Progenitor cell of endocrine pancreas (in vitro differentiated cells): ENCODE measurements at regions not wholly inside any gene's neighbourhood (a gene's known extent, or its start where the extent isn't known, plus 50 kb on each side); places are given as distances from the start of the nearest gene placed in this dataset.
"Not testable (repeated sequence)": the region's sequence is repeated elsewhere in the genome, so short reads cannot be mapped to it uniquely, and the experiment has no call there.

ENCODE experiments used
- DNase-seq: peaks from one replicate; pipeline ENCODE4 v3.0.0; 2021; ENCODE audit warnings: low spot score; ENCODE audit not compliant: unreplicated experiment
- H3K27ac Mint-ChIP-seq: 2 replicates; pipeline ENCODE4 v1.8.0; 2021; ENCODE audit warnings: mild to moderate bottlenecking, moderate library complexity, mixed read lengths
- H3K27me3 Mint-ChIP-seq: 2 replicates; pipeline ENCODE4 v1.8.0; 2021; ENCODE audit warnings: mixed read lengths
- H3K36me3 Mint-ChIP-seq: 2 replicates; pipeline ENCODE4 v1.8.0; 2022; ENCODE audit warnings: mixed read lengths; ENCODE audit not compliant: insufficient read depth
- H3K4me1 Mint-ChIP-seq: 2 replicates; pipeline ENCODE4 v1.8.0; 2021; ENCODE audit warnings: low read depth, mixed read lengths
- H3K4me3 Mint-ChIP-seq: 2 replicates; pipeline ENCODE4 v1.8.0; 2021; ENCODE audit warnings: low read depth, mild to moderate bottlenecking, moderate library complexity, mixed read lengths
- H3K9me3 Mint-ChIP-seq: 2 replicates; pipeline ENCODE4 v1.8.0; 2021; ENCODE audit warnings: low read depth, mixed read lengths
- TF ChIP-seq, protein P1 (sequence below): fragments of 200-600 bp; sonication (generic); IDR thresholded peaks from one replicate; pipeline ENCODE4 v1.5.0; 2021; ENCODE audit warnings: antibody characterized with exemption, mild to moderate bottlenecking; ENCODE audit not compliant: unreplicated experiment

DNA sequence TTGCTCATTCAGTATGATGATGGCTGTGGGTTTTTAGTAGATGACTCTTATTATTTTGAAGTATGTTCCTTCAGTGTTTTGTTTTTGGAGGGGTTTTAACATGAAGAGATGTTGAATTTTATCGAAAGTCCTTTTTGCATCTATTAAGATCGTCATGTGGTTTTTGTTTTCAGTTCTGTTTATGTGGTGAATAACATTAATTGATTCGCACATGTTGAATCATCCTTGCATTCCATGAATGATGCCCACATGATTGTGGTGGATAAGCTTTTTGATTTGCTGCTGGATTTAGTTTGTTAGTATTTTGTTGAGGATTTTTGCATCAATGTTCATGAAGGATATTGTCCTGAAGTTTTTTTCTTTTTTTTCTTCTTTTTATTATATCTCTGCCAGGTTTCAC lies 347.4 kb upstream of the EPHA5 start:
- H3K36me3 Mint-ChIP-seq: peaks cover 9% of the 10 kb centered on the region
- no peak for DNase-seq
- H3K4me3 Mint-ChIP-seq: no peak overlapping the region
- no peak overlapping the region for H3K27ac Mint-ChIP-seq
- H3K27me3 Mint-ChIP-seq: no peaks in the 10 kb centered on the region
- TF ChIP-seq, protein P1, sequence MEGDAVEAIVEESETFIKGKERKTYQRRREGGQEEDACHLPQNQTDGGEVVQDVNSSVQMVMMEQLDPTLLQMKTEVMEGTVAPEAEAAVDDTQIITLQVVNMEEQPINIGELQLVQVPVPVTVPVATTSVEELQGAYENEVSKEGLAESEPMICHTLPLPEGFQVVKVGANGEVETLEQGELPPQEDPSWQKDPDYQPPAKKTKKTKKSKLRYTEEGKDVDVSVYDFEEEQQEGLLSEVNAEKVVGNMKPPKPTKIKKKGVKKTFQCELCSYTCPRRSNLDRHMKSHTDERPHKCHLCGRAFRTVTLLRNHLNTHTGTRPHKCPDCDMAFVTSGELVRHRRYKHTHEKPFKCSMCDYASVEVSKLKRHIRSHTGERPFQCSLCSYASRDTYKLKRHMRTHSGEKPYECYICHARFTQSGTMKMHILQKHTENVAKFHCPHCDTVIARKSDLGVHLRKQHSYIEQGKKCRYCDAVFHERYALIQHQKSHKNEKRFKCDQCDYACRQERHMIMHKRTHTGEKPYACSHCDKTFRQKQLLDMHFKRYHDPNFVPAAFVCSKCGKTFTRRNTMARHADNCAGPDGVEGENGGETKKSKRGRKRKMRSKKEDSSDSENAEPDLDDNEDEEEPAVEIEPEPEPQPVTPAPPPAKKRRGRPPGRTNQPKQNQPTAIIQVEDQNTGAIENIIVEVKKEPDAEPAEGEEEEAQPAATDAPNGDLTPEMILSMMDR: no peak
- no peaks in the 10 kb centered on the region for H3K4me1 Mint-ChIP-seq
- H3K9me3 Mint-ChIP-seq: peaks cover 30% of the 10 kb centered on the region

DNA sequence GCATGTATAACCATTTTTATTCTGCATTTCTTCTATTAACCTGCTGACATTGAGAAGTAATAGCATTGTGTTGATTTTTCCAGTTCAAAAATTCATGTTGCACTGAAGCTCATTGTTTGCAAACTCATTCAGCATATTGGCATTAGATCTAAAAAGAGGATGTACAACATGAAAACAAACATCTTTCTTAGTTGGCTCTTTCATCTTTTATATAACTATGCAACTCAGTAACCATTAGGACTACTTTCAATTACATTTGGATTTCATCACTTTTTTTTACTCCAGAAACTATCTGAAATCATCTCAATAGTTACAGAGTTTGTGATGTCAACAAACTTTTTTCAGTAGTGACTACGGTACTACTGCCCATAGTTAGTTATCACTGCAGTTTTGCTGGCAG lies 346.0 kb upstream of the EPHA5 start:
- no peaks in the 10 kb centered on the region for H3K27me3 Mint-ChIP-seq
- peaks cover 9% of the 10 kb centered on the region for H3K36me3 Mint-ChIP-seq
- H3K9me3 Mint-ChIP-seq: peaks cover 33% of the 10 kb centered on the region
- no peak overlapping the region for H3K27ac Mint-ChIP-seq
- no peak for DNase-seq
- H3K4me1 Mint-ChIP-seq: no peaks in the 10 kb centered on the region
- TF ChIP-seq, protein P1: no peak
- no peak overlapping the region for H3K4me3 Mint-ChIP-seq

- TF ChIP-seq, protein P1: no peak
- Mint-ChIP-seq H3K4me3 (no peak overlapping the region), H3K27me3 (no peaks in the 10 kb centered on the region), H3K4me1 (no peaks in the 10 kb centered on the region), H3K27ac (no peak overlapping the region), H3K36me3 (peaks cover 9% of the 10 kb centered on the region), H3K9me3 (peaks cover 37% of the 10 kb centered on the region)
- DNase-seq: no peak
Measured at GRCh38 chr4:66014146-66014765, 344.0 kb upstream of the EPHA5 start.

DNA sequence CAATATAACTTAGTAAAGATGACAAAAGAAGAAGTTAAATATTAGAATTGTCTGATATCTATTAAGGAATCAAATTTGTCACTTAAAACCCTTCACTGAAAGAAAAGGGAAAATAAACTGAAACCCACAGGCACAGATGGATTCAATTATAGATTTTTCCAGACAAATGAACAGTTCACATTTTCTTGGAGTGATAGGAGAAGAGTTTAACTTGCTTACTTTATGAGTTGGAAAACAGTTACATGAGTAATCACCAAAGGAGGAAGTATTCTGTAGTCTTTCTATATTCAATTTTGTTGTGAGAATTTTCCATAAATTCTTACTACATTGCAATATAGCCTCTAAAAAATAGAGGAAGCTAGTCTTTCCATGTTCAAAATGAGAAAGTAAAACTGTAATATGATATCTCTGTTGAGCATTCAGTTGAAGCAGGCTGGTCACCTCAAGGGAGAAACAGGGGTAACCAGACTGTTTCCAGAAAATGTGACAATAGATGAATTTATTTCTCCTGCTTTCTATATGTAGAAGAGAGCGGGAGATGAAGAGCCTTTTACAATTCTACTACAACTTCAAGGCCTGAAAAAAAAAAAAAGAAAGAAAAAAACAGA lies 330.3 kb upstream of the EPHA5 start:
- peaks cover 4% of the 10 kb centered on the region for H3K4me1 Mint-ChIP-seq
- H3K9me3 Mint-ChIP-seq: peaks cover 11% of the 10 kb centered on the region
- H3K4me3 Mint-ChIP-seq: no peak overlapping the region
- H3K27ac Mint-ChIP-seq: no peak overlapping the region
- no peaks in the 10 kb centered on the region for H3K27me3 Mint-ChIP-seq
- TF ChIP-seq, protein P1: no peak
- no peak for DNase-seq
- H3K36me3 Mint-ChIP-seq: no peaks in the 10 kb centered on the region

DNA sequence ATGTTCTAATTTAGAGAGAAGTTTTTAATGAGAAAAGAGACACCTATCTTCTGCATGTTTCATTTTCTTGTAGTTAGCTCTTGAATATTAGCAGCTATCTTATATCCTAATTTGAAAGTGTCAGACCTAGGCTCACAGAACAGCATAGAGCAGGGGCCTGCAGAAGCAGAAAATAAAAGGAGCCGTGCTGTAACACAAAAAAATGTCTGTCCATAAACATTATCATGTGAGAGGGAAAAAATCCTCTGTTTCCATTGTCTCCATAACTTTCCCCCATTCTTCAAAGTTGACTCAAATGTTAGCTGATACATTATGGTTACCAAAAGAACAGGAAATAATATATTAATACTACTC lies 329.2 kb upstream of the EPHA5 start:
- peak overlapping the region; percentile 97 for H3K27ac Mint-ChIP-seq
- TF ChIP-seq, protein P1: no peak
- no peaks in the 10 kb centered on the region for H3K27me3 Mint-ChIP-seq
- no peak for DNase-seq
- H3K9me3 Mint-ChIP-seq: peaks cover 11% of the 10 kb centered on the region
- H3K4me3 Mint-ChIP-seq: peak overlapping the region; percentile 85
- peaks cover 4% of the 10 kb centered on the region for H3K4me1 Mint-ChIP-seq
- H3K36me3 Mint-ChIP-seq: no peaks in the 10 kb centered on the region

DNA sequence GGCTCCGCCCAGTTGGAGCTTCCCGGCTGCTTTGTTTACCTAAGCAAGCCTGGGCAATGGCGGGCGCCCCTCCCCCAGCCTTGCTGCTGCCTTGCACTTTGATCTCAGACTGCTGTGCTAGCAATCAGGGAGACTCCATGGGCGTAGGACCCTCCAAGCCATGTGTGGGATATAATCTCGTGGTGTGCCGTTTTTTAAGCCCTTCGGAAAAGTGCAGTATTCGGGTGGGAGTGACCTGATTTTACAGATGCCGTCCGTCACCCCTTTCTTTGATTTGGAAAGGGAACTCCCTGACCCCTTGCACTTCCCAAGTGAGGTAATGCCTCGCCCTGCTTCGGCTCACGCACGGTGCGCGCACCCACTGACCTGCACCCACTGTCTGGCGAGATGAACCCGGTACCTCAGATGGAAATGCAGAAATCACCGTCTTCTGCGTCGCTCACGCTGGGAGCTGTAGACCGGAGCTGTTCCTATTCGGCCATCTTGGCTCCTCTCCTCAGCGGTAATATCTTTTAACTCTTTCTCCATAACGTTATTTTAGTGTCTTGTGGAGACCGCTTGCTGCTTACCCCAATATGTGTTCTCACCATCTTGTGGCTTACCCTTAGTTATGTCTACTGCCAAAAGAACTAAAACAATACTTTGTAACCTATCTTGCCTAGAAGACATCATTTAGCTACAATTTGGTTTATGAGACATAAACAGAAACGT lies 328.7 kb upstream of the EPHA5 start:
- not testable (repeated sequence) for H3K36me3 Mint-ChIP-seq, H3K27me3 Mint-ChIP-seq, DNase-seq, H3K4me1 Mint-ChIP-seq
- Mint-ChIP-seq H3K4me3 (peak overlapping the region; percentile 85), H3K27ac (peak overlapping the region; percentile 97), H3K9me3 (peaks cover 11% of the 10 kb centered on the region)
